Liver (tissue), 8 donors: ENCODE measurements at regions not wholly inside any gene's neighbourhood (a gene's known extent, or its start where the extent isn't known, plus 50 kb on each side); places are given as distances from the start of the nearest gene placed in this dataset.

Experiments
- DNase-seq: peaks from one replicate; pipeline ENCODE4 v3.0.0-alpha.2; 2017; ENCODE audit warnings: low spot score
- H3K27ac ChIP-seq, 2 donors: one replicate each; pipeline ENCODE4 v1.7.0; 2013; ENCODE audit warnings: inconsistent platforms in 2 of 2, low read length in 2 of 2, control low read depth in 1 of 2, low read depth in 1 of 2, mild to moderate bottlenecking in 1 of 2
- H3K27me3 ChIP-seq, 4 donors: one replicate each; pipeline versions ENCODE4 v1.6.1 to v1.7.0; 2013; ENCODE audit warnings: low read length in 3 of 4, inconsistent platforms in 1 of 4, mild to moderate bottlenecking in 1 of 4, moderate library complexity in 1 of 4; ENCODE audit not compliant: control insufficient read depth in 4 of 4, insufficient read depth in 4 of 4
- H3K36me3 ChIP-seq, 4 donors: one replicate each; pipeline versions ENCODE4 v1.6.1 to v1.7.0; 2013; ENCODE audit warnings: low read length in 3 of 4, mild to moderate bottlenecking in 3 of 4, low read depth in 1 of 4, moderate library complexity in 1 of 4; ENCODE audit not compliant: control insufficient read depth in 4 of 4, insufficient read depth in 3 of 4
- H3K4me1 ChIP-seq, 4 donors: one replicate each; pipeline versions ENCODE4 v1.6.1 to v1.7.0; 2013; ENCODE audit warnings: low read length in 3 of 4, mild to moderate bottlenecking in 3 of 4, moderate library complexity in 1 of 4; ENCODE audit not compliant: control insufficient read depth in 4 of 4, insufficient read depth in 4 of 4
- H3K4me3 ChIP-seq, 3 donors: one replicate each; pipeline versions ENCODE4 v1.6.1 to v1.7.0; 2013; ENCODE audit warnings: low read length in 3 of 3, control low read depth in 1 of 3, low read depth in 1 of 3, mild to moderate bottlenecking in 1 of 3
- H3K9ac ChIP-seq, 2 donors: one replicate each; pipeline ENCODE4 v1.7.0; 2013; ENCODE audit warnings: low read length in 2 of 2, mild to moderate bottlenecking in 2 of 2, moderate library complexity in 2 of 2, control low read depth in 1 of 2, low read depth in 1 of 2
- H3K9me3 ChIP-seq, 4 donors: one replicate each; pipeline versions ENCODE4 v1.6.1 to v1.7.0; 2013; ENCODE audit warnings: low read length in 3 of 4; ENCODE audit not compliant: control insufficient read depth in 4 of 4
- ATF3 ChIP-seq: IDR thresholded peaks from 2 replicates; pipeline ENCODE4 v1.6.1; 2016; ENCODE audit warnings: antibody characterized with exemption
- CTCF ChIP-seq: fragments of 150-350 bp; IDR thresholded peaks from 2 replicates; pipeline ENCODE4 v1.5.1; 2017; ENCODE audit warnings: improper control_type of control experiment, low read depth, low read length; ENCODE audit not compliant: missing input control
- EGR1 ChIP-seq, 2 donors: IDR thresholded peaks; 2 replicates each; pipeline ENCODE4 v1.6.1; 2016 to 2018; ENCODE audit warnings: antibody characterized with exemption in 2 of 2, low read depth in 2 of 2
- FOXA1 ChIP-seq: IDR thresholded peaks from 2 replicates; pipeline ENCODE4 v1.6.1; 2016; ENCODE audit warnings: antibody characterized with exemption
- FOXA2 ChIP-seq: IDR thresholded peaks from 2 replicates; pipeline ENCODE4 v1.6.1; 2016; ENCODE audit warnings: antibody characterized with exemption
- JUND ChIP-seq, 2 donors: IDR thresholded peaks; 2 replicates each; pipeline ENCODE4 v1.6.1; 2016; ENCODE audit warnings: antibody characterized with exemption in 2 of 2
- MAX ChIP-seq: IDR thresholded peaks from 2 replicates; pipeline ENCODE4 v1.6.1; 2016; ENCODE audit warnings: antibody characterized with exemption
- NR2F2 ChIP-seq: IDR thresholded peaks from 2 replicates; pipeline ENCODE4 v1.6.1; 2016; ENCODE audit warnings: antibody characterized with exemption
- RAD21 ChIP-seq, 2 donors: IDR thresholded peaks; 2 replicates each; pipeline ENCODE4 v1.6.1; 2016; ENCODE audit warnings: antibody characterized with exemption in 2 of 2, mild to moderate bottlenecking in 2 of 2
- RXRA ChIP-seq, 2 donors: IDR thresholded peaks; 2 replicates each; pipeline ENCODE4 v1.6.1; 2017 to 2018; ENCODE audit warnings: antibody characterized with exemption in 2 of 2, mild to moderate bottlenecking in 1 of 2
- SP1 ChIP-seq: IDR thresholded peaks from 2 replicates; pipeline ENCODE4 v1.6.1; 2018; ENCODE audit warnings: antibody characterized with exemption, mild to moderate bottlenecking
- YY1 ChIP-seq: IDR thresholded peaks from 2 replicates; pipeline ENCODE4 v1.6.1; 2016; ENCODE audit warnings: antibody characterized with exemption, mild to moderate bottlenecking
- ZBTB33 ChIP-seq: IDR thresholded peaks from 2 replicates; pipeline ENCODE4 v1.6.1; 2016; ENCODE audit warnings: antibody characterized with exemption
- WGBS: extraction: QIAGEN DNeasy Blood & Tissue Kit; methylation state at CpG from one replicate; pipeline ENCODE4 v1.1.7; 2013; 5-methylcytosine and 5-hydroxymethylcytosine counted together
- donor health status: healthy.
- donor health status: healthy.
- donor health status: healthy.
- donor health status: healthy.
- donor health status: healthy.

- no peaks in the 10 kb centered on the region for H3K27me3 ChIP-seq
- H3K4me3 ChIP-seq: no peak overlapping the region
- H3K9ac ChIP-seq: no peak overlapping the region
- H3K27ac ChIP-seq: no peak overlapping the region
- DNase-seq: no peak
- no peaks in the 10 kb centered on the region for H3K4me1 ChIP-seq
- 73% methylated on average over 23 of the region's 23 CpGs for WGBS
- H3K36me3 ChIP-seq: no peaks in the 10 kb centered on the region
- no peak for TF ChIP-seq CTCF
- no peak for TF ChIP-seq MAX
- TF ChIP-seq NR2F2: peak; percentile 99
- peak; percentile 16 to 51 for TF ChIP-seq RAD21 (IDR thresholded peaks at IDR 0.05)
- TF ChIP-seq RXRA (IDR thresholded peaks at IDR 0.05): peak; percentile 15 to 59
- TF ChIP-seq EGR1 (IDR thresholded peaks at IDR 0.05; ENCODE audit: low read depth in 2 of 2): no peak
- TF ChIP-seq ATF3: no peak
- no peak for TF ChIP-seq JUND (IDR thresholded peaks at IDR 0.05)
- peak; percentile 43 for TF ChIP-seq SP1
- H3K9me3 ChIP-seq: peaks cover 0 to 1% (median 0%) of the 10 kb centered on the region in 4 donors
These were observed 260.0 kb downstream of the ERMARD start for GRCh38 chr6:170011204-170012036.

GRCh38 chr6:170010665-170011203 is 259.3 kb downstream of the ERMARD start:
- Histone ChIP-seq H3K4me3 (no peak overlapping the region), H3K36me3 (no peaks in the 10 kb centered on the region), H3K4me1 (no peaks in the 10 kb centered on the region), H3K9ac (no peak overlapping the region), H3K27me3 (no peaks in the 10 kb centered on the region), H3K27ac (no peak overlapping the region), H3K9me3 (peaks cover 0 to 1% (median 0%) of the 10 kb centered on the region in 4 donors)
- WGBS: 78% methylated on average over 13 of the region's 13 CpGs
- no peak for DNase-seq
- no peak for TF ChIP-seq YY1
- TF ChIP-seq EGR1 (IDR thresholded peaks at IDR 0.05; ENCODE audit: low read depth in 2 of 2): no peak
- no peak for TF ChIP-seq FOXA2
- no peak for TF ChIP-seq FOXA1
- TF ChIP-seq ZBTB33: no peak
- no peak for TF ChIP-seq JUND (IDR thresholded peaks at IDR 0.05)
- TF ChIP-seq NR2F2: no peak

GRCh38 chr6:170008294-170008785 is 256.9 kb downstream of the ERMARD start:
- WGBS: 87% methylated on average over 16 of the region's 16 CpGs
- H3K9ac ChIP-seq: no peak overlapping the region
- no peaks in the 10 kb centered on the region for H3K27me3 ChIP-seq
- peaks cover 0 to 5% (median 3%) of the 10 kb centered on the region in 4 donors for H3K9me3 ChIP-seq
- DNase-seq: no peak
- TF ChIP-seq JUND (IDR thresholded peaks at IDR 0.05): no peak
- TF ChIP-seq MAX: no peak
- no peaks in the 10 kb centered on the region for H3K36me3 ChIP-seq
- H3K27ac ChIP-seq: no peak overlapping the region
- no peak overlapping the region for H3K4me3 ChIP-seq
- H3K4me1 ChIP-seq: no peaks in the 10 kb centered on the region
